Thyroid gland (tissue), 4 donors: ENCODE measurements at regions not wholly inside any gene's neighbourhood (a gene's known extent, or its start where the extent isn't known, plus 50 kb on each side); places are given as distances from the start of the nearest gene placed in this dataset.

ENCODE experiments used
- DNase-seq, 2 donors: peaks; one replicate each; pipeline ENCODE4 v3.0.0-alpha.2; 2019
- H3K27ac ChIP-seq, 3 donors: fragments of 200-600 bp; sonication (generic); 1 replicate in 2 of 3; 2 replicates in 1 of 3; pipeline ENCODE4 v1.5.1; 2016 to 2019; ENCODE audit warnings: mild to moderate bottlenecking in 1 of 3, moderate library complexity in 1 of 3
- H3K27me3 ChIP-seq: fragments of 200-600 bp; sonication (generic); one replicate; pipeline ENCODE4 v1.5.1; 2019
- H3K36me3 ChIP-seq, 2 donors: fragments of 200-600 bp; sonication (generic); one replicate each; pipeline ENCODE4 v1.5.1; 2016 to 2019
- H3K4me1 ChIP-seq, 2 donors: fragments of 200-600 bp; sonication (generic); one replicate each; pipeline ENCODE4 v1.5.1; 2017 to 2019
- H3K4me3 ChIP-seq, 3 donors: fragments of 200-600 bp; sonication (generic); replicated peaks in 1 of 3; 1 replicate in 2 of 3; 2 replicates in 1 of 3; pipeline ENCODE4 v1.5.1; 2016; ENCODE audit warnings: mild to moderate bottlenecking in 1 of 3
- H3K9me3 ChIP-seq: fragments of 200-600 bp; sonication (generic); one replicate; pipeline ENCODE4 v1.5.1; 2017
- POLR2A ChIP-seq, 2 donors: fragments of 450-650 bp; IDR thresholded peaks; one replicate each; pipeline ENCODE4 v1.6.1; 2017; ENCODE audit warnings: antibody characterized with exemption in 2 of 2, mild to moderate bottlenecking in 2 of 2, moderate library complexity in 1 of 2
- WGBS, 2 donors: methylation state at CpG; one replicate each; pipeline ENCODE4 v1.1.5; 2017; 5-methylcytosine and 5-hydroxymethylcytosine counted together
- intact Hi-C: fragments of 100-400 bp; cut with DNase I; formaldehyde crosslinking; loops from one replicate; pipeline ENCODE4 v1.15.1; 2023
- TF ChIP-seq, protein P1 (sequence below), 6 experiments: fragments of 200-600 bp in 3 of 6; fragments of 450-650 bp in 3 of 6; sonication (generic) in 3 of 6; IDR thresholded peaks; one replicate each; pipeline ENCODE4 v1.5.1; 2016 to 2019; ENCODE audit warnings: antibody characterized with exemption in 6 of 6, mild to moderate bottlenecking in 2 of 6, inconsistent platforms in 1 of 6, moderate library complexity in 1 of 6

DNA sequence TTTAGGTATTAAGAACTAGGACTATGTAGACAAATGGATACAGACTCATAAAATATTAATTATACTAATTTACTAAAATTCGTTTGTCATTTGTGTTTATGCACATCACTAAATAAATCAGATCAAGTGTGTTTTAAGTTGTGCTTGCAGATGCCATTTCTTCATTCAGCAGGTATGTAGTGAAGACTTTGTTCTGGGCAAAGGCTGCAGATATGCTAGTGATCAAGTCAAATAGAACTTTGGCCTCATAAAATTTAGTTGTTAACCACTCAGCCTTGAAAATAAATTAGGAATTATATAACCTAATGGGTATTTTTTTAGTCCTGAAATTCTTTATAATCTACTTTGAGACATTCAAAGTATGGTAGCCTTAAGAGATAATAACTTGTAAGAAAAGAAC, 80.4 kb upstream of the TRPC4 start:
- Histone ChIP-seq H3K9me3 (no peaks in the 10 kb centered on the region), H3K27ac (no peak overlapping the region), H3K36me3 (no peaks in the 10 kb centered on the region), H3K27me3 (no peaks in the 10 kb centered on the region), H3K4me3 (no peak overlapping the region), H3K4me1 (no peaks in the 10 kb centered on the region)
- 62 to 68% methylated on average over 1 of the region's 1 CpG for WGBS, 2 donors
- intact Hi-C loops: no loop called here
- DNase-seq: no peak
- TF ChIP-seq, protein P1, sequence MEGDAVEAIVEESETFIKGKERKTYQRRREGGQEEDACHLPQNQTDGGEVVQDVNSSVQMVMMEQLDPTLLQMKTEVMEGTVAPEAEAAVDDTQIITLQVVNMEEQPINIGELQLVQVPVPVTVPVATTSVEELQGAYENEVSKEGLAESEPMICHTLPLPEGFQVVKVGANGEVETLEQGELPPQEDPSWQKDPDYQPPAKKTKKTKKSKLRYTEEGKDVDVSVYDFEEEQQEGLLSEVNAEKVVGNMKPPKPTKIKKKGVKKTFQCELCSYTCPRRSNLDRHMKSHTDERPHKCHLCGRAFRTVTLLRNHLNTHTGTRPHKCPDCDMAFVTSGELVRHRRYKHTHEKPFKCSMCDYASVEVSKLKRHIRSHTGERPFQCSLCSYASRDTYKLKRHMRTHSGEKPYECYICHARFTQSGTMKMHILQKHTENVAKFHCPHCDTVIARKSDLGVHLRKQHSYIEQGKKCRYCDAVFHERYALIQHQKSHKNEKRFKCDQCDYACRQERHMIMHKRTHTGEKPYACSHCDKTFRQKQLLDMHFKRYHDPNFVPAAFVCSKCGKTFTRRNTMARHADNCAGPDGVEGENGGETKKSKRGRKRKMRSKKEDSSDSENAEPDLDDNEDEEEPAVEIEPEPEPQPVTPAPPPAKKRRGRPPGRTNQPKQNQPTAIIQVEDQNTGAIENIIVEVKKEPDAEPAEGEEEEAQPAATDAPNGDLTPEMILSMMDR (IDR thresholded peaks at IDR 0.05): no peak
- TF ChIP-seq POLR2A (IDR thresholded peaks at IDR 0.05): no peak

DNA sequence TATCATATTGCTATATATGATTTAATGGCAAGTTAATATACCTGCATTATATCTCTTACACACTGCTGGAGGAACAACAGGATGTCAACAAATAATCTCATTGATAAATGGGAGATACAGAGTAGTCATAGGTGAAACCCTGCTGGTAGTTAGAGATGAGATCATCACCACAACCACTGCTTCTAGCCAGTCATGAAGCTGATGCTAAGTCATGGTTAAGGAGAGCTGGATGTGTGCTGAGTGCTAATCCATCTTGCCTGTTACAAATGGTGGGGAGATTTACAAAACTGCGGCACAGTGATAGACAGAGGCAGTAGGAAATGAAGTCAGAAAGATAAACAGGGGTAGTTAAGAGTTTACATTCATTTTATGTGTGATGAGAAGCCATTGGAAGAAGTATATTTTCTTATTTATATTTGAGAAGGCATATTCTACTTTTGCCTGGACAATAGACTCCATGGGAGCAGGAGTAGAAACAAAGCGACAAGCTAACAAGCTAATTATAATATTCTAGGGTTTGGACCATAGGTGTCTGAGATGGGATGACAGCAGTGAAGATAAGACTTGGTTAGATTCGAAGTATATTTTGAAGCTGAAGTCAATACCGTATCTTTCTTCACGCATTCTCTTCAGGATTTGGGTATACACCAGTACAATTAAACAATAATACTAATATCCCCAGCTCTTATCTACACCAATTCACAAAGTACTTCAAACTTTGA, 78.0 kb upstream of the TRPC4 start:
- Histone ChIP-seq H3K4me3 (no peak overlapping the region), H3K9me3 (no peaks in the 10 kb centered on the region), H3K4me1 (no peaks in the 10 kb centered on the region), H3K36me3 (no peaks in the 10 kb centered on the region), H3K27ac (no peak overlapping the region), H3K27me3 (no peaks in the 10 kb centered on the region)
- WGBS, 2 donors: 95% methylated on average over 5 of the region's 5 CpGs
- intact Hi-C loops: no loop called here
- no peak for DNase-seq
- TF ChIP-seq, protein P1 (IDR thresholded peaks at IDR 0.05): no peak
- no peak for TF ChIP-seq POLR2A (IDR thresholded peaks at IDR 0.05)

DNA sequence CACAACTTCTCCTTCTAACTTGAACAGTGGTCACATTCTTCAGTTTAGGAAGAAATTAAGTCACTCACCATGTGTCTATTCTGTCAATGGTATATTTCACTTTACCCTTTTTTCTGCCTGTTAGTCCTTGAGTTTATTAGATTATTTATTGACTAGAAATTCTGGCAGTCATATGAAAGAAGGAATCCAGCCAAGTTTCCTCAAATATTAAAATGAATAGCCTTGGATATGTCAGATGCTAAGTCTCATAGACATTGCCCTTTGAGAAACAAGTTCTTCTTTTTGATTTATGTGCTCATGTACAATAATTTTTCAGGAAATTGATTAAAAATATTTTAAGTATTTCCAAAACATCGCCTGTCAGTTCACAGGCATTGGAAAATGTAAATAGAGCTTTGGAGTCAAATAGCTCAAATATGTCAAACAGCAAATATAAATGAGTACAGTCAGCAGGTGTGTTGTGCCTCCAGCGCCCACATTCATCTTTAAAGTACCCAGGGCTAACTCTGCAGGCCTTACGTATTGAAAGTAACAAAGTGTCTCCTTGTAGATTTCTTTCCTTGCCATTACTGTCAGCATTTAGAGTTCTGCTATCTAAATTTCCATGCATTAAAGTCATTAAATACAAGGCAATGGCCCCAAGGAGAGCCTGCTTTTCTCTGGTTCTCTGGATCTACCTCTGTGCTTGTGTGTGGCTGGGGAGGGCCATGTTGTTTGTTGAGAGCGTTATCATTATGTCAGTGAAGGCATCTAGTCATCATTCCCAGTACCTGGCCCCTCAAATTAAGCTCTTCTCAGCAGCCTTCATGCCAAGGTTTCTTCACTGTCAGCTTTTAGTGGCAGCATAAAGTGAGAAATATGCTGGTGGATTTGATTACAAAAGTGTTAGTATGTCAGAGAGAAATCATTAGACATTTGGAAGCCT, 76.3 kb upstream of the TRPC4 start:
- Histone ChIP-seq H3K36me3 (no peaks in the 10 kb centered on the region), H3K27me3 (no peaks in the 10 kb centered on the region), H3K9me3 (no peaks in the 10 kb centered on the region), H3K4me1 (no peaks in the 10 kb centered on the region), H3K4me3 (no peak overlapping the region), H3K27ac (no peak overlapping the region)
- intact Hi-C loops: no loop called here
- DNase-seq: no peak
- TF ChIP-seq POLR2A (IDR thresholded peaks at IDR 0.05): no peak
- TF ChIP-seq, protein P1 (IDR thresholded peaks at IDR 0.05): no peak
- 79 to 91% methylated on average over 4 of the region's 4 CpGs for WGBS, 2 donors

DNA sequence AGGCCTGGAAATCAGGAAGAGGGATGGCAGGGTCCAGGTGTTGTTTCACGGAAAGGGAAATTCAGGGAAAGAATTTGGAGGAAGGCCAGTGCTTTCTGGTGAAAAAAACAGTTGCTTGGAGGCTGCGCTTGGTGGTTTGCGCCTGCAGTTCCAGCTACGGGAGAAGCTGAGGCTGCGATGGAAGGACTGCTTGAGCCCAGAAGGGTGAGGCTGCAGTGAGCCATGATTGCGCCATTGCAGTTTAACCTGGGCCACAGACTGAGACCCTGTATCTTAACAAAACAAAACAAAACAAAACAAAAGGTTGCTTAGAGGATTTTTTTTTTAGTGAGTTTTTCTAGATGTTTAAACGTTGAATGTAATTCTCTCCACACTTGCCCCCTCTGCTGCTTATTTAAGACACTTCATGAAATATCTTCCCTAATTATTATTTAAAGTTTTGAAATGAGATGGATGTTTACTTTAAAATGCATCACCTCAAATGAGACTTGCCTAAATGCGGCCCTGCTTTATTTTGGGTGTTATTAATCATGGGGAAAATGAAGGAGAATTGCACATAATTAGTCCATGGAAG, 75.4 kb upstream of the TRPC4 start:
- intact Hi-C loops: no loop called here
- Histone ChIP-seq H3K4me3 (no peak overlapping the region), H3K27me3 (no peaks in the 10 kb centered on the region), H3K4me1 (no peaks in the 10 kb centered on the region), H3K9me3 (no peaks in the 10 kb centered on the region), H3K27ac (no peak overlapping the region), H3K36me3 (no peaks in the 10 kb centered on the region)
- TF ChIP-seq, protein P1 (IDR thresholded peaks at IDR 0.05): no peak
- TF ChIP-seq POLR2A (IDR thresholded peaks at IDR 0.05): no peak
- WGBS, 2 donors: 76 to 81% methylated on average over 8 of the region's 8 CpGs
- DNase-seq: no peak
